PFSK-1 (cell line): ENCODE measurements at regions not wholly inside any gene's neighbourhood (a gene's known extent, or its start where the extent isn't known, plus 50 kb on each side); places are given as distances from the start of the nearest gene placed in this dataset.

Experiments used
- FOXP2 ChIP-seq: optimal IDR thresholded peaks from 2 replicates; pipeline ENCODE3; 2011; ENCODE audit warnings: borderline replicate concordance, control low read depth, inconsistent platforms; ENCODE audit not compliant: insufficient read depth; ENCODE audit errors: extremely low read length, extremely low read depth
- POLR2AphosphoS5 ChIP-seq: IDR thresholded peaks from 2 replicates; pipeline ENCODE4 v1.6.1; 2012; ENCODE audit warnings: low read depth, mild to moderate bottlenecking, control low read depth, low read length, moderate library complexity
- SIN3A ChIP-seq: IDR thresholded peaks from 2 replicates; pipeline ENCODE4 v1.6.1; 2012; ENCODE audit warnings: mild to moderate bottlenecking, low read length, moderate library complexity, borderline replicate concordance; ENCODE audit not compliant: insufficient read depth
- TAF1 ChIP-seq: IDR thresholded peaks from 2 replicates; pipeline ENCODE4 v1.6.1; 2012; ENCODE audit warnings: low read length, control low read depth, borderline replicate concordance; ENCODE audit not compliant: insufficient read depth
- TF ChIP-seq, protein P1 (sequence below), 2 experiments: IDR thresholded peaks; 2 replicates each; pipeline versions ENCODE4 v1.6.1 to v1.8.0; 2011 to 2012; ENCODE audit warnings: low read depth in 2 of 2, low read length in 2 of 2, control low read depth in 1 of 2, inconsistent platforms in 1 of 2, mild to moderate bottlenecking in 1 of 2, moderate library complexity in 1 of 2; ENCODE audit not compliant: insufficient read depth in 1 of 2

DNA sequence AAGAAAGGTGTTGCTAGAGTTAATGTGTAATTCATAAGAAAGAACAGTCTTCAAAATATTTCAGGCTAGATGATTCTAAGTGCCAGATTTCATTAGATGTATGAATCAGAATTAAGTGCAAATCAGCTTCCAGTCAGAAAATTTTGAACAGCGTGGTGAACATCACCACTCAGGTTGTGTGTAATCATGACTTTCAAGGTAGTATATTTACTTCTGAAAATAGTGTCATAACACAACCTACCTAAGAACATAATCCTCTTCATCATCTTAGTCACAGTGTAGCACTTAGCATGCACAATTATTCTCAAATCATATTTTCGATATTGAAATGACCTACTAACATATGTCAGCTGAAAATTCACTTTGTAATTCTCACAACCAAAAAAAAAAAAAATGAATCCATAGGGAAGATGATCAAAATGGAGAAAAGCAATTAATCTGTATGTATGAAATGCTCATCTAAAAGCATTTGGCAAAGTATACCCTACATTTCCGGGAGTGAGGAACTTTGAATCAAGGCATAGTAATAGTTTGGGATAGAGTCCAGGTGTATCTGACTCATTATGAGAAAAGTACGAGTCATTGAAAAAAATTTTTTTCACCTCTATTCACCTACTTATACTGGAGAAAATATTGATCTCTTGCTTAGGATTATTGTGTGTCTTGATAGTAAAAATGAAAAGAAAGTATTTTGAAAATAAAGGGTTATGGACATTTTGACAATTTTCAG, 221.8 kb upstream of the CHRM3 start:
- TF ChIP-seq POLR2AphosphoS5 (no peak), TAF1 (no peak), SIN3A (no peak), FOXP2 (no peak)
- TF ChIP-seq, protein P1, sequence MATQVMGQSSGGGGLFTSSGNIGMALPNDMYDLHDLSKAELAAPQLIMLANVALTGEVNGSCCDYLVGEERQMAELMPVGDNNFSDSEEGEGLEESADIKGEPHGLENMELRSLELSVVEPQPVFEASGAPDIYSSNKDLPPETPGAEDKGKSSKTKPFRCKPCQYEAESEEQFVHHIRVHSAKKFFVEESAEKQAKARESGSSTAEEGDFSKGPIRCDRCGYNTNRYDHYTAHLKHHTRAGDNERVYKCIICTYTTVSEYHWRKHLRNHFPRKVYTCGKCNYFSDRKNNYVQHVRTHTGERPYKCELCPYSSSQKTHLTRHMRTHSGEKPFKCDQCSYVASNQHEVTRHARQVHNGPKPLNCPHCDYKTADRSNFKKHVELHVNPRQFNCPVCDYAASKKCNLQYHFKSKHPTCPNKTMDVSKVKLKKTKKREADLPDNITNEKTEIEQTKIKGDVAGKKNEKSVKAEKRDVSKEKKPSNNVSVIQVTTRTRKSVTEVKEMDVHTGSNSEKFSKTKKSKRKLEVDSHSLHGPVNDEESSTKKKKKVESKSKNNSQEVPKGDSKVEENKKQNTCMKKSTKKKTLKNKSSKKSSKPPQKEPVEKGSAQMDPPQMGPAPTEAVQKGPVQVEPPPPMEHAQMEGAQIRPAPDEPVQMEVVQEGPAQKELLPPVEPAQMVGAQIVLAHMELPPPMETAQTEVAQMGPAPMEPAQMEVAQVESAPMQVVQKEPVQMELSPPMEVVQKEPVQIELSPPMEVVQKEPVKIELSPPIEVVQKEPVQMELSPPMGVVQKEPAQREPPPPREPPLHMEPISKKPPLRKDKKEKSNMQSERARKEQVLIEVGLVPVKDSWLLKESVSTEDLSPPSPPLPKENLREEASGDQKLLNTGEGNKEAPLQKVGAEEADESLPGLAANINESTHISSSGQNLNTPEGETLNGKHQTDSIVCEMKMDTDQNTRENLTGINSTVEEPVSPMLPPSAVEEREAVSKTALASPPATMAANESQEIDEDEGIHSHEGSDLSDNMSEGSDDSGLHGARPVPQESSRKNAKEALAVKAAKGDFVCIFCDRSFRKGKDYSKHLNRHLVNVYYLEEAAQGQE (IDR thresholded peaks at IDR 0.05; ENCODE audit: insufficient read depth in 1 of 2, low read depth in 2 of 2, low read length in 2 of 2) = no peak

DNA sequence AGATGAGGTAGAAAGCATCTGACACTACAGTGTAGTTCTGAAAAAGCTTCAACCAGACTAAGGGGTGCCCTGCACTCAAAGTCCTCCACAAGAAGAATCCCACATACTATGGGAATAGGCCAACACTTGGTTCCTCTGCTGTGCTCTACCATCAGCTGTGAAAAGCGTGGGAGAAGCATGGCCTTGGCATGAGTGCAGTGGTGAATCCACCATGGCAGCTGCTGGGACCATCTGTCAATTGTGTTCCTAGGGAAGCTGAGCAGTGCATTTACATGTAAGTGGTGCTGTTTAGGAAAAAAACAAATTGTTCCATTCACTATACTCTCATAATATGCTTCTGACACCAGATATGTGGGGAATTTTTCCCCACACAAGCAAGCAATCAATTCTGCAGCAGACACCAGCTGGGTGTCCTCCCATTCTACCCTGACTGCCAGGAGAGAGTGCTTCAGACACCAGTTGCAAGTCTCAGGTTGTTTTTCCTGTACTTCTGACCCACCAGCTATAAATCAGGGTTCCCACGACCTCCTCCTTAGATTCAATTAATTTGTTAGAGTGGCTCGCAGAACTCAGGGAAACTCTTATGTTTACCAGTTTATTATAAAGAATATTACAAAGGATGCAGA, 230.8 kb upstream of the CHRM3 start:
- TF ChIP-seq, protein P1 (IDR thresholded peaks at IDR 0.05; ENCODE audit: insufficient read depth in 1 of 2, low read depth in 2 of 2, low read length in 2 of 2) = no peak
- TF ChIP-seq FOXP2 (no peak), TAF1 (no peak), SIN3A (no peak), POLR2AphosphoS5 (no peak)

DNA sequence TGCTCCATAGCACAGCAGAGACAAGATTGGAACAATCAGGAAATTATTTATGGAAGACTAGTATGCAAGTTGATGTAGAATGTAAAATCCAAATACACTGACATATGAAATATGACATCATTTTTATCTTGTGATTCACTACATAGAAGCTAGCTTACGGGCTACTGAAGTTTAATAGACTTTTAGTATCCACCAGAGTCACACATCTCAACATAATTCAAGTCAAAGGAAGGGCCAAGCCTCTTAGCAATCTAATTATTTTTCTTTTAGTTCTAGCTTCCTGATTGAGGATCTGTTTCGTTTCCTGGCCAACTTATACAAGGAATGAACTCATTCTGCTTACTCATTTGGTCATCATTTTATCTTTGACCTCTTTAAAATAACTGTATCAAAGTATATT, 234.4 kb upstream of the CHRM3 start:
- TF ChIP-seq SIN3A = no peak
- TF ChIP-seq FOXP2 = no peak
- no peak for TF ChIP-seq TAF1
- TF ChIP-seq POLR2AphosphoS5 = no peak
- TF ChIP-seq, protein P1 (IDR thresholded peaks at IDR 0.05; ENCODE audit: insufficient read depth in 1 of 2, low read depth in 2 of 2, low read length in 2 of 2) = no peak

DNA sequence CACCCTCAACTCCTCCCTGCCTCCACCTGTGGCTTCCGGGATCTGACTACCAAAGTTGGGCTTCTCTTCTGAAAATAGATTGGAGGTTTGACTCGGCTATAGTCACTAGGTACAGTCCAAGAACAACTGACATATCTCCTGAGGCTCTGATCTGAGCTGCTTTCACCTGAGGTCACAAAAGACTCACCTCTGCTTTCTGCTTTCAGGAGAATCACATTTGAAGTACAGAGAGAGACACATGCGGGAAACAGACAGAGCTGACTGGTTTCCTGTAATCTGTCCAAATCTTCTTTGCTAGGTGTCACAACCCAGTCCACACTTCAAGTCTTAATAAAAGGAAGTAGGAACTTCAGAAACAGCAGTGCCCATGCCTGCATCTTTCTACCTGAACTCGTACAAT, 245.4 kb upstream of the CHRM3 start:
- no peak for TF ChIP-seq SIN3A
- no peak for TF ChIP-seq FOXP2
- TF ChIP-seq, protein P1 (IDR thresholded peaks at IDR 0.05; ENCODE audit: insufficient read depth in 1 of 2, low read depth in 2 of 2, low read length in 2 of 2) = no peak
- no peak for TF ChIP-seq POLR2AphosphoS5
- no peak for TF ChIP-seq TAF1
